Lung (tissue), 11 donors: ENCODE measurements at regions not wholly inside any gene's neighbourhood (a gene's known extent, or its start where the extent isn't known, plus 50 kb on each side); places are given as distances from the start of the nearest gene placed in this dataset.

Source experiments
- ATAC-seq: fragments of 200-7000 bp; cut with Tn5 transposase; one replicate; pipeline ENCODE4 v1.9.1; 2020; ENCODE audit warnings: moderate number of reproducible peaks; ENCODE audit not compliant: insufficient read depth, low FRiP score
- DNase-seq, 3 donors: peaks; one replicate each; pipeline ENCODE4 v3.0.0-alpha.2; 2013 to 2017
- H3K27ac ChIP-seq, 2 donors: one replicate each; pipeline ENCODE4 v1.5.1; 2013; ENCODE audit warnings: mild to moderate bottlenecking in 2 of 2, moderate library complexity in 2 of 2, control low read depth in 1 of 2, inconsistent platforms in 1 of 2, low read depth in 1 of 2, low read length in 1 of 2
- H3K27me3 ChIP-seq, 3 donors: one replicate each; pipeline ENCODE4 v1.5.1; 2013; ENCODE audit warnings: low read length in 2 of 3; ENCODE audit not compliant: control insufficient read depth in 3 of 3, insufficient read depth in 3 of 3
- H3K36me3 ChIP-seq, 4 donors: one replicate each; pipeline ENCODE4 v1.5.1; 2013; ENCODE audit warnings: low read length in 4 of 4, mild to moderate bottlenecking in 1 of 4, moderate library complexity in 1 of 4; ENCODE audit not compliant: control insufficient read depth in 4 of 4, insufficient read depth in 4 of 4
- H3K4me1 ChIP-seq, 5 donors: one replicate each; pipeline ENCODE4 v1.5.1; 2013; ENCODE audit warnings: low read length in 5 of 5, mild to moderate bottlenecking in 2 of 5, moderate library complexity in 1 of 5; ENCODE audit not compliant: control insufficient read depth in 5 of 5, insufficient read depth in 5 of 5
- H3K4me3 ChIP-seq: one replicate; pipeline ENCODE4 v1.5.1; 2013; ENCODE audit warnings: mild to moderate bottlenecking, control low read depth, moderate library complexity
- H3K9ac ChIP-seq, 2 donors: one replicate each; pipeline ENCODE4 v1.5.1; 2013; ENCODE audit warnings: low read length in 2 of 2, control low read depth in 1 of 2; ENCODE audit not compliant: insufficient read depth in 1 of 2
- H3K9me3 ChIP-seq, 4 donors: one replicate each; pipeline ENCODE4 v1.5.1; 2013; ENCODE audit warnings: low read length in 3 of 4, mild to moderate bottlenecking in 1 of 4, moderate library complexity in 1 of 4; ENCODE audit not compliant: control insufficient read depth in 4 of 4, insufficient read depth in 3 of 4
- WGBS, 2 donors: extraction: QIAGEN DNeasy Blood & Tissue Kit; methylation state at CpG; one replicate each; pipeline ENCODE4 v1.1.7; 2013; 5-methylcytosine and 5-hydroxymethylcytosine counted together
- TF ChIP-seq, protein P1 (sequence below): IDR thresholded peaks from 2 replicates; pipeline ENCODE4 v1.5.1; 2012; ENCODE audit warnings: mild to moderate bottlenecking; ENCODE audit errors: control extremely low read depth, extremely low read depth
- donor health status: control.
- donor health status: control.
- donor health status: Bipolar disorder and iron deficiency.
- donor health status: healthy.
- donor health status: DM: yes; HTN: yes; CAD: no.

GRCh38 chr13:33968520-33969507, 150.9 kb downstream of the RFC3 start:
- H3K4me3 ChIP-seq = no peak overlapping the region
- H3K27ac ChIP-seq = no peak overlapping the region
- WGBS, 2 donors = 50 to 69% methylated on average over 10 of the region's 10 CpGs
- peak in 2 of 3 donors; percentile 12 to 34 for DNase-seq
- ATAC-seq = no peak
- H3K27me3 ChIP-seq = no peaks in the 10 kb centered on the region
- no peaks in the 10 kb centered on the region for H3K4me1 ChIP-seq
- H3K9me3 ChIP-seq = no peaks in the 10 kb centered on the region
- H3K36me3 ChIP-seq = no peaks in the 10 kb centered on the region
- TF ChIP-seq, protein P1, sequence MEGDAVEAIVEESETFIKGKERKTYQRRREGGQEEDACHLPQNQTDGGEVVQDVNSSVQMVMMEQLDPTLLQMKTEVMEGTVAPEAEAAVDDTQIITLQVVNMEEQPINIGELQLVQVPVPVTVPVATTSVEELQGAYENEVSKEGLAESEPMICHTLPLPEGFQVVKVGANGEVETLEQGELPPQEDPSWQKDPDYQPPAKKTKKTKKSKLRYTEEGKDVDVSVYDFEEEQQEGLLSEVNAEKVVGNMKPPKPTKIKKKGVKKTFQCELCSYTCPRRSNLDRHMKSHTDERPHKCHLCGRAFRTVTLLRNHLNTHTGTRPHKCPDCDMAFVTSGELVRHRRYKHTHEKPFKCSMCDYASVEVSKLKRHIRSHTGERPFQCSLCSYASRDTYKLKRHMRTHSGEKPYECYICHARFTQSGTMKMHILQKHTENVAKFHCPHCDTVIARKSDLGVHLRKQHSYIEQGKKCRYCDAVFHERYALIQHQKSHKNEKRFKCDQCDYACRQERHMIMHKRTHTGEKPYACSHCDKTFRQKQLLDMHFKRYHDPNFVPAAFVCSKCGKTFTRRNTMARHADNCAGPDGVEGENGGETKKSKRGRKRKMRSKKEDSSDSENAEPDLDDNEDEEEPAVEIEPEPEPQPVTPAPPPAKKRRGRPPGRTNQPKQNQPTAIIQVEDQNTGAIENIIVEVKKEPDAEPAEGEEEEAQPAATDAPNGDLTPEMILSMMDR = no peak
- no peak overlapping the region for H3K9ac ChIP-seq

DNA sequence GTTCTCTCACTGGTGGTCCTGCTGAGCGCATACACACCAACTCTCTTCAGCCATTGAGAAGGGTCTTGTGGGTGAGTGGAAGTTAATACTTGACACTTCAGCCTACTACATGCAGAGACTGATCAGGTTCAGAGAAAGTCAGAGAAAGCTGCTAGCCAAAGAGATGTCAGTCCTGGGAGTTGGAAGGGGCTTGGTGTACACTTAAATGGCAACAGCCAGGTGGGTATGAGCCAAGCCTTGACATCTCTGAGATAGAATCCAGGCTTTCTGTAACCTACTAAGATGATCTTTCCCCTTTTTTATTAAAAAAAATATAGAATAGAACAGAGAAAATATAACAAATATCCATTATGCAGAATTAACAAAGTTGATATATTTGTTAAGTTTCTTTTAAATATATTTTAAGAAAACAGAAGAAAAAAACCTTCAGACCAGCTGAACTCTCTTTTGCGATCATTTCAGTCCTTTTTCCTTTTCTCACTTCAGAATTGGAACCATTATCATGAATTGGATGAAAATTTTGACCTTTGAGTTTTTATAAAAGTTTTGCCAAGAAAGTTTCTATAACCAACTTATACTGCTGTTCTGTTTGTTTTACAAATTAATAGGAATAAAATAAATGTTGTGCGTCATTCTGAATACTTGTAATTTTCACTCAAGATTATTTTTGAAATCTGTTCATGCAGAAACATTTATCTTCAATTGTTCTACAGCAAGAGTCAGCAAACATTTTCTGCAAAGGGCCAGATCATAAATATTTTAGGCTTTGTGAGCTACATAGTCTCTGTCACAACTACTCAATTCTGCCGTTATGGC, 153.0 kb downstream of the RFC3 start:
- TF ChIP-seq, protein P1 = no peak
- DNase-seq = no peak
- no peaks in the 10 kb centered on the region for H3K4me1 ChIP-seq

DNA sequence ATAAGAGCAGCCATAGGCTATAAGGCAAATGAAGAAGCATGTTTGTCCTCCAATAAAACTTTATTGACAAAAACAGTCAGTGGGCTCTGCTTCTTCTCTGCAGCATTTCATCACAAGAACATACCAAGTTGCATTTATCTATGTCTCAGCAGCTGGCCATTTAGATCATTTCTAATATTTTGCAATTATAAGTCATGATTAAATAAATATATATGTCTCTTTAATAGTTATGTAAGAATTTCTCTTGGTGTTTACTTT, 153.5 kb downstream of the RFC3 start:
- Histone ChIP-seq H3K27me3 (no peaks in the 10 kb centered on the region), H3K36me3 (no peaks in the 10 kb centered on the region), H3K9me3 (no peaks in the 10 kb centered on the region), H3K27ac (no peak overlapping the region), H3K9ac (no peak overlapping the region), H3K4me3 (no peak overlapping the region), H3K4me1 (no peaks in the 10 kb centered on the region)
- no peak for ATAC-seq
- TF ChIP-seq, protein P1 = no peak
- no peak for DNase-seq

More for the DNA sequence above, 153.0 kb downstream of the RFC3 start:
- Histone ChIP-seq H3K9me3 (no peaks in the 10 kb centered on the region), H3K27me3 (no peaks in the 10 kb centered on the region), H3K4me3 (no peak overlapping the region), H3K36me3 (no peaks in the 10 kb centered on the region), H3K27ac (no peak overlapping the region), H3K9ac (no peak overlapping the region)
- WGBS, 2 donors = 89 to 94% methylated on average over 4 of the region's 4 CpGs
- no peak for ATAC-seq
